GM19239 (cell line): ENCODE measurements at regions not wholly inside any gene's neighbourhood (a gene's known extent, or its start where the extent isn't known, plus 50 kb on each side); places are given as distances from the start of the nearest gene placed in this dataset.

Experiments used
- DNase-seq: peaks from one replicate; pipeline ENCODE4 v3.0.0; 2011; ENCODE audit warnings: low spot score; ENCODE audit not compliant: insufficient read length
- FAIRE-seq: peaks from 2 replicates; lab custom pipeline; 2011; peaks lifted over from hg19 to GRCh38; lab: Jason Lieb, UNC

DNA sequence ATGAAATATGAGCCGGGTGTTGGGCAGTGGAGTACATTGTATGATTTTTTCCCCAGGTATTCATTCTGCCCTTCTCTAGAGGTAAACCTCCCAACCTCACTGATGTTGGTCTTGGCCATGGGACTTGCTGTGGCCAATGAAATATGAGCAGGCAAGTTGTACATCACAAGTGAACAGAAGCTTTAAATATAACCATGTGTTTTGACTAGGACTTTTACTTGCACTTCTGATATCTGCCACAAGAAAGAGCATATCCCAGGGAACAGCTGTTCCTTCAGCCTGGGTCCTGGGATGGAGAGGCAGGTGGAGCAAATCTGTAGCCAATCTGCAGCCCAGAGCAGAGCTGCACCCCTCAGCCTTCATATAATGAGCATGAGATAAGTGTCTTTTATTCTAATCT, 109.8 kb upstream of the PALS2 start:
- FAIRE-seq (no peak), DNase-seq (no peak)

DNA sequence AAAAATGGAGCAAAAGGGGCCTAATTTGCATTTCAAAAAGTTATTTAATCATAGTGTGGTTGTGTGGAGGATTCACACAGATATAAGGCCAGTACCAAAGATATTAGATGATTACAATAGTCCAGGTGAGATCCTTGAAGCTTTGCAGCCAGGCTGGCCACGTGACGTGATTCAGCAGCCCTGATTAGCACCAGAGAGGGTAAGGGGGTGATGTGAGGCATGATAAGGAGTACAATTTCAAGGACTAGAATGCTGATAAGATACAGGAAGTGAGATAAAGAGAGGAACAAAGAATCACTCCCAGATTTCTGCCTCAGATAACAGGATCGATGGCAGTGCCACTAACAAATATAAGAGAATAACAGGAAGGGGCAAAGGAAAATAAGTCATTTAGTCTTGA, 108.4 kb upstream of the PALS2 start:
- DNase-seq (no peak), FAIRE-seq (no peak)

DNA sequence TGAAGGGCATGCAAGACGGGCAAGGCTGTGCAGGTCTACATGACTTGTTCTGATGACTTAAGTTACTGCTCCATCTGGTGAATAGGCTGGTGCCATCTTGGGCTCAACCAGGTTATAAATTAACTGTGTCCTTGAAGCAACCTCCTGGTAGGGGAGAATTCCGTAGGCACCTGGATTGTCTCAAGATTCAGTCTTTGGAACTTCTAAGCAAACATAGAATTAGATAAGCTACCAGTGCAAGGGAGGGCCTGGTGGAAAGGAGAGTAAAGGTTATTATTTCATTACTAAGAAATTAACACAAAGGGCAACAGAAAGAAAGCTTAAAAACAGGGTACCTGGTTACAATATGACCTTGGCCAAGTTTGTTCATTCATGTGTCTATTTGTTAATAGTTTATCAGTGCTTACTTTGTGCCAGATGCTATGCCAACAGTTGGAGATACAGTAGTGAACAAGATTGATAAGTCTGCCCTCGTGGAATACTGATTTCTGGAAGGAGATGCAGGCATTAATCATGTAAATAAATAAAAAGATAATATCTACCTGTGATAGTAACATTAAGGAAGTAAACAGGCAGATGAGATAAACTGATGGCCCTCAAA, 107.0 kb upstream of the PALS2 start:
- no peak for DNase-seq
- no peak for FAIRE-seq

DNA sequence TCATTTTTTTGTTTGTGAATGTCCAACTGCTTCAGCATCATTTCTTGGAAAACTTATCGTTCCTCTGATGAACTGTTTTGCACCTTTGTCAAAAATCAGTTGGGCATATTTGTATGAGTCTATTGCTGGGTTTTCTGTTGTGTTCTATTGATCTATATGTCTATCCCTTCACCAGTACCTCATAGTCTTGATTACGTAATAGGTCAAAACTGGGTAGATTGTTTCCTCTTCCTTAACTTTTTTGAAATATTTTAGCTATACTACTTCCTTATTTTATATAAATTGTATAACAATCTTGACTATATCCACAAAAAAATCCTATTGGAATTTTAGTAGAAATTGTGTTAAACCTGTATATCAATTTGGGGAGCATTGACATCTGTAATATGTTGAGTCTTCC, 104.1 kb upstream of the PALS2 start:
- no peak for FAIRE-seq
- no peak for DNase-seq

DNA sequence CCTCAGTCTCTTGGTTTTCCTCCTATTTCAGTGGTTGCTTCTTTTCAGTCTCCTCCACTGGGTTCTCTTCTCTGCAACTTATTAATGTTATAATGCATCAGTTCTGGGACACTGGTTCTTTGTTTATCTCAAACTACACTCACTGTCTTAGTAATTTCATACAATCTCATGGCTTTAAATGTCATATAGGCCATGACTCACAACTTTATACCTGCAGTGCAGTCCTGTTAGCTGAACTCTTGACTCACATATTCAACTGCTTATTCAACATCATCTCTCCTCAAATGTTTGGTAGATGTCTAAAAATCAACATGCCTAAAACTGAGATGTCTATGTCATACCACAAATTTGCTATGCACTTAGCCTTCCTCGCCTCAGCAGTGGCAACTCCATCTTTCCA, 101.2 kb upstream of the PALS2 start:
- FAIRE-seq (peak; percentile 4), DNase-seq (no peak)

DNA sequence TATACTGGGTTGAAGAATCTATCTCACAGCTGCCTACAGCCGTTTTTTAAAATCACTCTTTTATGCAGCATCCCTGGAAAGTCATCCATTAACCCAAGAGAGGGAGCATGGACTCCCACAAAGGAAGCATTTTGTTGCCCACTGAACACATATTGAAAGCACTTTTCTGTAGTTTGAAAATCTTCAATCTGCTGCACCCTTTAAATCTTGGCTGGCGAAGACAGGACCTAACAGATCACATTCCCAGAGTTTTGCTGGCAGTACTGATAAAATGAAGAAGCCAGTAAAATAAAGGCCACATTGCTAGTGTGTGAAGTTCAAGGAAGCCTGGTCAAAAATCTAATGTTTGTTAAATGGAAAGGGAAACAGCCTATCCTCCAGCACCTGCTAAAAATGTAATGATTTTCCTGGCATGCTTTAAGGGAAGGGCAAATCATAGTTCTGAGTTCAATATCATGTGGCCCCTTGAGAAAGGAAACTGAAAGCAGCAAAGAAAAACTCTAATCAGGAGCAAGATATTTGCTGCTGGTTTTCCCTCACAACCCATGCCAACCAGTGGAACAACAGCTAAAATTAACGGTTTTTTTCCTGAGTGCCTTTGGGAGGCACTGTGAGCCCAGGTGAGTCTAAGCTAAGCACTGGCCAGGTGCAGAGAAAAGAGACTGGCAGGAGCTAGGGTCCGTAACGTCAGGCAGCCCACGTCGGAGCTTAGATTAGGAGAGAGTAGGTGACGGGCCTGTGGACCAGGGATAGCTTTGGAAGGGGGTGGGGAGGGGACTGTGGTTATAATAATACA, 97.9 kb upstream of the PALS2 start:
- no peak for FAIRE-seq

DNA sequence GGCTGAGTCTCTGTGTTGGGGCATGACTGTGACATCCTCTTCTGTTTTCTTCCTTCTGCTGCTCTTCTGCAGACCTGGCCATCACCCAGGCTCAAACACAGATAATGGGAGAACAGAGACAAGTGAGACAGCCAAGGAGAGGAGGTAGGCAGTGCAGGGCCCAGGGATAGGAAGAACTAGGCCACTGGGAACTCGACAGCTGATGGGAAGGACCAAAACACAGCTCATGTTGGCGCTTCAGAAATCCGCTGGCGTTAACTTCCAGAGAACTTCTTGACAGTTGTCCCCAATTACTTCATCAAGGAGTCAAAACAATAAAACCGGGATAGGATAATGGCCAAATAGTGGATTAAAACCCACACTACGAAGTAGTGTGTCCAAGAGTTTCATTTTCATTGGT, 97.0 kb upstream of the PALS2 start:
- DNase-seq (no peak), FAIRE-seq (no peak)

More for the DNA sequence above, 97.9 kb upstream of the PALS2 start:
- DNase-seq: no peak

DNA sequence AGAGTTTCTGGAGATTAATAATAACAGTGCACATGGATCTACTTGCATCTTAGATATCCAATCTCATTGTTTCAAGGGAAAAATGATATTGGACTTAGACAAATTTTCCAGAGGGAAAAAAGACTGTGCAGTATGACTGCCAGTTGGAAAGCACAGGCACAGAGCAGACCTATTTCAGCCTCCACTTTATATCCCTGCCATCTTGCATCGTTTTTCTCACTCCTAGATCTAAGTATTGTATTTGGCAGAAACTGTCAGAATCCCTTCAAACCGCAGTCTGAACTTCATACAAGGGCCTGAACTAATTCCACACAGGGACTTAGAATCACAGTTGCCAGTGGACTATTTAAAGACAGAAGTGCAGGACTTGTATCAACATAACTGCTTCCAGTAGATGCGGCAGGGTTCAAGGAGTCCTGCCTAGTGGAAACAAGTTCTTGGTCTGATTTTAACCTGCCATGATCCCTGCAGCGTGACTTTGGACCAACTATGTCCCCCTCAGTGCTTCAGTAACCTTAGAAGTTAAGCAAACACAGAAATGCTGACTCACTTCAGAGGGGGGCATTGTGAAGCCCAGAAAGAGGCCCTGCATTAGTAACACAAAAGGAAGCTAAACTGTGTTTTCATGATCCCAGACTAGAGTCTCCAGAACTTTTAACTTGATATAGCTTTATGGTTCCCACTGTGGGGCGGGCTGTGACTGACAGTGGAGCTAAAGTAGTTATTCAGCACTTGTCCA, 95.7 kb upstream of the PALS2 start:
- DNase-seq: no peak
- FAIRE-seq: no peak

DNA sequence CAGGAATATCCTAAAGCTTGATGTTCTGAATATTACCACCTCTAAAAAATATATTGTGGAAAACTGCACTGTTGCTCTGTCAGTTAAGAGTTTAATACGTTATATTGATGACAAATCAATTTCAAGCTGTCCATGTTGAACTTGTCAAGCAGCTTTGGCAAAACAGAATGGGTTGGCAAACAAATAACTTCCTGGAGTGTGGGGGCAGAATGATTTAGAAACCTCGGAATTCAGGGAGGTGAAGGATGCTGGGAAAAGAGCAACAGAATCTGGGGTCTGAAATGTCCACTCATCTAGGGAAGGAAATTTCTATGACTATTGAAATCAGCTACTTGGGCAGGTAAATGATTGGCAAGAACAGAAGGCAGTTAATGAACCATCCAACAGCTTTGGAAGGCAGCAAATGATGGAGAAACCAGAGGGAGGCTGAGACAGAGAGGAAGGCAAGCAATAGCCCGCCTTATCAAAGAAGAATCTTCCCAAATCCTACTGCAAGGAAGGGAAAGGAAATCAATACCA, 95.1 kb upstream of the PALS2 start:
- no peak for DNase-seq
- no peak for FAIRE-seq

DNA sequence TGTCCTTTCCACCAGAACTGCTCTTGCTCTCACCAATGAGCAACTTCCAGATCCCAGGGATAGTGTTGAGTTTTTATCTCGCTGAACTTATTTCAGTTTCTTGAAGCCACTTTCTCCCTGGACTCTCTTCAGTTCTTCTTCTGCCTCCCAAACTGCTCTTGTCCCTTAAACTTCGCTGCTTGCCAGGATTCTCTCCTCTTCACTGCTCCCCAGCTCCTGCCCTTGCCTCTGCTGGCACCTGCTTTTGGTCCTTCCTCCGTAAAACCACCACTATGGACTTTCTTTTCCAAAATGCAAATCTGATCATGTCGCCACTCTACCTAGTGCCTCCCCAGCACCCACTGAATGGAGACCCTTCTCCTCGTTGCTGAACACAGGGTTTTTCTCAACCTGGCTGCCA, 92.8 kb upstream of the PALS2 start:
- DNase-seq (no peak), FAIRE-seq (no peak)

DNA sequence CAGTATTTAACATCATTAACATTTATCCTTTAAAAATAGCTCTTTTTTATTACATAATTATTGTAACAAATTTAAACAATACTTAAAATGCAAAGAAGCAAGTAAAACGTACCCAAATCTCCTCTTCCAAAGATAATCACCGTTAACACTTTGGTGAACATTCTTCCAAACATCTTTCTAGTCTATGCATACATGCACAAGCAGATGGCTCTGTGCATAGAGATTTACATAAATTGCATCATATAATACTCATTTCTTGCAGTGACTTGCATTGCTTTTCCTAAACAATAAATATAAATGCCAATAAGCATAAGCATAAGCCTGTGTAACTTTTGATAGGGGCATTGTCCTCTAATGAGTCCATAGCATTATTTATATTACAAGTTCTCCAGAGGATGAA, 89.4 kb upstream of the PALS2 start:
- DNase-seq (no peak), FAIRE-seq (no peak)

DNA sequence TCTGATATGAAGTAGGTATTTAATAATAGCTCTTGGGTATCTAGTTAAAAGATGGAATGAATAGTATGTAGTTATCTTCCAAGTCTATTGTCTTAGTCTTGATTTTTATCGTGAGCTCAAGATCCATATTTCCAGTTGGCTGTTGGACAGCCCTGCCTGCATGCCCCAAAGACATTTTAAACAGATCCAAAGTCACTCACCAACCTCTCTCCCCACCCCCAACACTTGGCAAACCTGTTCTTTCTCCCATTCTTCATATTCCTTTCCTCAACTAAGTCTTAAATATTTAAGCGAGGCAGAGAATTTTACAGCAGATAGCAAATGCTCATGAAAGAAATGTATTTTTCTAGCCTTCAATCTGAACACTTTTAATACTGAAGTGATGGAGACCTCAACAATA, 80.7 kb upstream of the PALS2 start:
- FAIRE-seq (no peak), DNase-seq (no peak)

DNA sequence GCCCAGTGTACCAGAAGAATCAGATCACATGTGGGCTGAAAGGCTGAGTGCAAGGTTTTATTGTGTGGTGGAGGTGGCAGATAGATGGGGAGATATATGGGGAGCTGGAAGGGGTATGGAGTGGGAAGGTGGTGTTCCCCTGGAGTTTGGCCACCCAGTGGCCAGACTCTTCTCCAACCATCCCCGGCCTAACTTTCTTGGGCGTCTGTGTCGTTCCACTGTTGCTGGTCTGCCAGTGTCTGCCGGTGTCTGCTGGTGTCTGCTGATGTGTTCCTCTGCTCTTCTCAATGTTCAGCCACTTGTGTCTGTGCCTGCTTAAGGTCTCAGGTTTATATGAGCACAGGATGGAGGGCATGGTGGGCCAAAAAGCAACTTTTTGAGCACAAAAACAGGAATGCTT, 78.4 kb upstream of the PALS2 start:
- FAIRE-seq: no peak
- no peak for DNase-seq

DNA sequence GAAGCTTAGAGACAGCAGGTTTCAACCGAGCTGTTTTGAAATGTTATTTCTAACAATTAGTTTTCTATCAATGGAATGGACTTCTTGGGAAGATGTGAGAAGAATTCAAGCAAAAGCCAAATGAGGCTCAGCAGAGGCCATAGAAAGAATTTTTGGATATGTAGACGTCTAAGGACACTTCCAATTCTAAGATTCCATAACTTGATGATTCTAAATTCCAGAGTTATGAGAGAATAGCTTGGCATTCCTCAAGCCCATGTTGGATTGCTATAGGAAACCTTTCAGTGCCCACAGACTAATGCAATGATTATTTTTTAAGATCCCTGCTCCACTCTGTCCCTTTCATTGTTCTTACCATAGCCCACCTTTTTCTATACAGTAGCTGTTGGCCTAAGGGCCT, 77.2 kb upstream of the PALS2 start:
- FAIRE-seq: no peak
- no peak for DNase-seq

DNA sequence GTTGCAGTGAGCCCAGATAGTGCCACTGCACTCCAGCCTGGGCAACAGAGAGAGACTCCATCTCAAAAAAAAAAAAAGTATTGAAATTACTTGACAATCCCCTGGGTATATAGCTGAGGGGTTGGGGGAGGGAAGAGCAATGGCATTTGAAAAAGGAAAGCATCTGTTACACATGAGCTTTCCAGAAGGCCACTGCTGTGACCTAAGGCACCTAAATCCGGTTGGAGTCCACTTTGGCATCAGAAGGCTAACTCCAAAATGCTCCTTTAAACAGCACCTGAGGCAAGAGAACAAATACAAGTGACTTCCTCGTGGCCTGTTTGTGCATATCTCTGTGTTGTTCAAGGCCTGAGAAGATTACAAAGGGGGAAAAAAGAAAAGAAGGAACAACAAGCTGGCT, 74.8 kb upstream of the PALS2 start:
- no peak for FAIRE-seq
- no peak for DNase-seq

DNA sequence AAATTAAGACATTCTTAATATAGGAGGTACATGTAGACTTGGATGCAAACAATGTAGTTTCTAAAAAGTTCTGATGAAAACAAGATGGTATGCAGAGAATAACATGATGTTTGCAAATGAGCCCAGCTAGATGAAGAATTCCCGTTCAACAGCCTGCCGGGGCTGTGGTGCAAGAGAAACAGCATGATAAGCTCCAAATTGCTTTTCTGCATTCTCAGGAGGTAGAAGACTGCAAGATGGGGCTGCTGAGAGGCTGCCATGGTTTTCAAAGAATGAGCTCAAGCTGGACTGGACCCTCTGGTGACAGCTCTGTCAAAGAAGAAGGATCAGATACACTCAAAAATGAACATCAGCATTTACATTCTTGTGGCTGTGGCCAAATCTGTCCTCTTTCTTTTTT, 73.4 kb upstream of the PALS2 start:
- FAIRE-seq: no peak

DNA sequence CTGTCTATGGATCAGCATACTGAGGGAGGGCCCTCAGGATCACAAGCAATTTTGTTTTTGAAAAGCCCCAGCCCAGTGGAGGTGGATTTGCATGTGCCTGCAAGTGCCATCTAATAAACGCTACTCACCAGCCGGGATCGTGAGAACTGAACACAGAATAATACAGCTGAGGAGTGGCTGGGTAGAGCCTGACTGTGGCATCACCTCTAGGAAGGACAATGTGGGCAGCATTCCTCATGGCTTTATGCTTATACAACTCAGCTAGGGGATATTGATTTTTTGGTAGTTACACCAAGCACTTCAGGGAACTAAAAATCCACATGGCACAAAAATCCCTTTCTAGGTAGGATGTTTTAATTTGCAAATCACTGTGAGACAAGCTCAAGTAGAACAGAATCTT, 72.7 kb upstream of the PALS2 start:
- FAIRE-seq (no peak), DNase-seq (no peak)

More for the DNA sequence above, 73.4 kb upstream of the PALS2 start:
- no peak for DNase-seq

DNA sequence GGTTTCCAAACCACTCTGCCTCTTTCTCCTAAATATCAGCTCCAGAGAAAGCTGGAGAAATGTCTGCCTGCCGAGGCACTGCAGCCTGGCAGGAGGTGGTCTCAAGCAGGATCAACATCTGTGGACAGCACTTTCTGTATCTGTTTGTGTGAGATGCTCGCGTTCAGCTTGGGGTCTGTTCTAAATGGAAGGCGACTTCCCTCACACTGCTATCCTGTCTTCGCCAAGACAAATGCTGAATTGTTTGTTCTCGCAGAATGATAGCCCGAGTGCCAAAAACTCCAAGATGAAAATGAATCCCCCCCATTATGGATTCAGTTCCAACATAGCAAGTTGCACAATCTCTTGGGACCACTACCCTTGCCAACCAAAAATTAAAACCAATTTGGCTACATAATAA, 72.2 kb upstream of the PALS2 start:
- FAIRE-seq (no peak), DNase-seq (no peak)

DNA sequence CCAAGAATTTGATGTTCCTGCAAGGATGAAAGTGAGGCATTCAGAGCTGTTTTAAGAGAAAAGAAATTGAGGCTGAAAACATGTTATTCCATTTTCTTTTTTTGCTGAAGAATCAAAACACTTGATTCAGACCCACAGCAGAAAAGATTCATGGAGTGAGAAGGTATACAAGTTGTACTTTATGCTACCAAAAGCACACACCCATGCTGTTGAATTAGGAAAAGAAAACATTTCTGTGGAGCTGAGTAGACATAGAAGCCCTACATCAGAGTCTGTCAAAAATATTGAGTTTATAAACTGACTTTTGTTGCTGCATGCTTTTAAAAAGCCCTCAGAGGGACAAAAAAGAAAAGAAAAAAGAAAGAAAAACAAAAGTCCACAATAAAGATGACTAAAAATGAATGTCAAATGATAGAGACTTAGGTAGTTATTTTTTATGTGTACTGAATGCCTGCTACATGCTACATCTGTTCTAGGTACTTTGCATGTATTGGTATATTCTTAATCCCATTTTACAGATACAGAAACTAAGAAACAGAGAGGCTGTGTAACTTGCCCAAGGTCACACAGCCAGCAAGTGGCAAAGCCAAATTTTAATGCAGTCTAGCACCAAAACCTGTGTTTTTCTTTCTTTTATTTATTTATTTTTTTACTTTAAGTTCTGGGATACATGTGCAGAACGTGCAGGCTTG, 71.7 kb upstream of the PALS2 start:
- DNase-seq: no peak
- FAIRE-seq: no peak

DNA sequence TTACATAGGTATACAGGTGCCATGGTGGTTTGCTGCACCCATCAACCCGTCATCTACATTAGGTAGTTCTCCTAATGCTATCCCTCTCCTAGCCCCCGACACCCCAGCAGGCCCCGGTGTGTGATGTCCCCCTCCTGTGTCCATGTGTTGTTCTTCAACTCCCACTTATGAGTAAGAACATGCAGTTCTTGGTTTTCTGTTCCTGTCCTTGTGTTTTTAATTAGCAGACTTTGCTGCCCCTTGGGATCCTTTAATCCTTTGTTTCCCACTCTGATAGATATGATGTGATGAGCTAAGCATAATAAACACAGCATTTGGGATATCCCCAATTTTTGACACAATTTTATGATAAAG, 71.1 kb upstream of the PALS2 start:
- DNase-seq (no peak), FAIRE-seq (no peak)

DNA sequence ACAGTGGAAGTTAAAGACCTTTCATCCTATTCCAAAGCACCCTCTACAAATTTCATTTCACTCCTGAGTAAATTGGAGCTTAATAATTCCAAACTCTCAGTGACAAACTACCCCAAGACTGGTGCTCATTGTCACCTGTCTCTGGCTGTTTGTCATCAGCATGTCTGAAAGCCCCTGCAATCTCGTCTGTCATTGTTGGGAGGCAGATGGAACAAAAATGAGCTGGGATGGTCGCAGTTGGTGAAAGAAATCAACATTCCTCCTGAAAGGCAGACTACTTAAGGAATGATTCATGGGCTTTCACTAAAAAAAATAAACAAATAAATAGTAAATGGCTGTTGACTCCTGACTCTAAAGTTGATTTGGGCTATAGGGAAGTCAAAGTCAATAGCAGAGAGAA, 69.7 kb upstream of the PALS2 start:
- DNase-seq: no peak
- FAIRE-seq: no peak
